H9 (cell line): ENCODE measurements at regions not wholly inside any gene's neighbourhood (a gene's known extent, or its start where the extent isn't known, plus 50 kb on each side); places are given as distances from the start of the nearest gene placed in this dataset.

Experiments
- DNase-seq: peaks from one replicate; pipeline ENCODE4 v3.0.0-alpha.2; 2017
- H2AFZ ChIP-seq: one replicate; pipeline ENCODE4 v1.6.1; 2013; ENCODE audit warnings: mild to moderate bottlenecking, low read length, control low read depth, moderate library complexity
- H2AK5ac ChIP-seq: 2 replicates; pipeline ENCODE4 v1.6.1; 2013; ENCODE audit warnings: low read length, control low read depth, mixed read lengths; ENCODE audit not compliant: insufficient read length
- H2BK120ac ChIP-seq: one replicate; pipeline ENCODE4 v1.6.1; 2013; ENCODE audit warnings: low read depth, mild to moderate bottlenecking, low read length, control low read depth, inconsistent platforms; ENCODE audit not compliant: poor library complexity, severe bottlenecking
- H2BK12ac ChIP-seq: 2 replicates; pipeline ENCODE4 v1.6.1; 2013; ENCODE audit warnings: low read length, control low read depth, mixed read lengths, low read depth; ENCODE audit not compliant: insufficient read length
- H2BK15ac ChIP-seq: 2 replicates; pipeline ENCODE4 v1.6.1; 2013; ENCODE audit warnings: low read depth, low read length, control low read depth
- H2BK20ac ChIP-seq: one replicate; pipeline ENCODE4 v1.6.1; 2013; ENCODE audit warnings: low read depth, mild to moderate bottlenecking, low read length, control low read depth, inconsistent platforms; ENCODE audit not compliant: poor library complexity, severe bottlenecking
- H2BK5ac ChIP-seq: 2 replicates; pipeline ENCODE4 v1.6.1; 2013; ENCODE audit warnings: low read length, control low read depth, mixed read lengths; ENCODE audit not compliant: insufficient read length
- H3K14ac ChIP-seq: 2 replicates; pipeline ENCODE4 v1.6.1; 2013; ENCODE audit warnings: low read length, control low read depth; ENCODE audit not compliant: insufficient read depth
- H3K18ac ChIP-seq: 2 replicates; pipeline ENCODE4 v1.6.1; 2013; ENCODE audit warnings: low read depth, mild to moderate bottlenecking, mixed read lengths, low read length, control low read depth; ENCODE audit not compliant: insufficient read length
- H3K23ac ChIP-seq: 2 replicates; pipeline ENCODE4 v1.6.1; 2013; ENCODE audit warnings: low read length, control low read depth, mixed read lengths, low read depth; ENCODE audit not compliant: insufficient read length
- H3K23me2 ChIP-seq: 2 replicates; pipeline ENCODE4 v1.6.1; 2013; ENCODE audit warnings: low read depth, mild to moderate bottlenecking, mixed read lengths, low read length, control low read depth; ENCODE audit not compliant: insufficient read length, poor library complexity, severe bottlenecking
- H3K27ac ChIP-seq: 2 replicates; pipeline ENCODE4 v1.5.1; 2013; ENCODE audit warnings: low read length, control low read depth, mixed read lengths, low read depth; ENCODE audit not compliant: insufficient read length
- H3K27me3 ChIP-seq: 2 replicates; pipeline ENCODE4 v1.6.1; 2013; ENCODE audit warnings: low read length, control low read depth, inconsistent platforms; ENCODE audit not compliant: insufficient read depth
- H3K4ac ChIP-seq: 2 replicates; pipeline ENCODE4 v1.6.1; 2013; ENCODE audit warnings: low read depth, mild to moderate bottlenecking, control low read depth, inconsistent platforms, low read length, moderate library complexity
- H3K4me1 ChIP-seq: 2 replicates; pipeline ENCODE4 v1.6.1; 2013; ENCODE audit warnings: low read length, control low read depth, inconsistent platforms; ENCODE audit not compliant: insufficient read depth
- H3K4me2 ChIP-seq: 2 replicates; pipeline ENCODE4 v1.6.1; 2013; ENCODE audit warnings: low read length, control low read depth, mixed read lengths; ENCODE audit not compliant: insufficient read length, insufficient read depth
- H3K56ac ChIP-seq: 2 replicates; pipeline ENCODE4 v1.6.1; 2013; ENCODE audit warnings: low read depth, mild to moderate bottlenecking, mixed read lengths, low read length, control low read depth; ENCODE audit not compliant: insufficient read length
- H3K79me1 ChIP-seq: 2 replicates; pipeline ENCODE4 v1.6.1; 2013; ENCODE audit warnings: low read depth, mild to moderate bottlenecking, moderate library complexity, low read length, control low read depth, inconsistent platforms; ENCODE audit not compliant: insufficient read depth, poor library complexity, severe bottlenecking
- H3K79me2 ChIP-seq: 2 replicates; pipeline ENCODE4 v1.6.1; 2013; ENCODE audit warnings: low read length, control low read depth, inconsistent platforms; ENCODE audit not compliant: insufficient read depth
- H3K9ac ChIP-seq: 2 replicates; pipeline ENCODE4 v1.6.1; 2013; ENCODE audit warnings: low read length, control low read depth, mixed read lengths; ENCODE audit not compliant: insufficient read length; ENCODE audit errors: extremely low read depth
- H3K9me3 ChIP-seq: one replicate; pipeline ENCODE4 v1.6.1; 2013; ENCODE audit warnings: low read depth, low read length, inconsistent platforms; ENCODE audit not compliant: control insufficient read depth
- H3T11ph ChIP-seq: one replicate; pipeline ENCODE4 v1.6.1; 2013; ENCODE audit warnings: mild to moderate bottlenecking, low read length, control low read depth, inconsistent platforms
- H4K20me1 ChIP-seq: one replicate; pipeline ENCODE4 v1.6.1; 2013; ENCODE audit not compliant: control insufficient read depth, insufficient read length, insufficient read depth
- H4K5ac ChIP-seq: 2 replicates; pipeline ENCODE4 v1.6.1; 2013; ENCODE audit warnings: low read depth, mild to moderate bottlenecking, mixed read lengths, low read length, control low read depth; ENCODE audit not compliant: insufficient read length
- H4K8ac ChIP-seq: replicated peaks from 2 replicates; pipeline ENCODE4 v1.6.1; 2013; ENCODE audit warnings: low read length, control low read depth, mixed read lengths, low read depth; ENCODE audit not compliant: insufficient read length
- H4K91ac ChIP-seq: 2 replicates; pipeline ENCODE4 v1.6.1; 2013; ENCODE audit warnings: low read depth, mild to moderate bottlenecking, moderate library complexity, mixed read lengths, low read length, control low read depth; ENCODE audit not compliant: insufficient read length
- H3K27ac Mint-ChIP-seq, 3 experiments: 2 replicates in 2 of 3; 3 replicates in 1 of 3; pipeline ENCODE4 v1.8.0; 2020 to 2021; ENCODE audit warnings: mixed read lengths in 3 of 3, mild to moderate bottlenecking in 1 of 3, moderate library complexity in 1 of 3
- H3K27me3 Mint-ChIP-seq: 2 replicates; pipeline ENCODE4 v1.8.0; 2021; ENCODE audit warnings: low read depth, mild to moderate bottlenecking, moderate library complexity, mixed read lengths
- H3K36me3 Mint-ChIP-seq, 3 experiments: 2 replicates in 2 of 3; 3 replicates in 1 of 3; pipeline ENCODE4 v1.8.0; 2020 to 2021; ENCODE audit warnings: low read depth in 3 of 3, mixed read lengths in 3 of 3; ENCODE audit not compliant: insufficient read depth in 1 of 3
- H3K4me1 Mint-ChIP-seq, 2 experiments: 2 replicates each; pipeline ENCODE4 v1.8.0; 2020; ENCODE audit warnings: mixed read lengths in 2 of 2
- H3K4me3 Mint-ChIP-seq, 2 experiments: 2 replicates in 1 of 2; 3 replicates in 1 of 2; pipeline ENCODE4 v1.8.0; 2020 to 2021; ENCODE audit warnings: mild to moderate bottlenecking in 2 of 2, mixed read lengths in 2 of 2, moderate library complexity in 1 of 2
- H3K9me3 Mint-ChIP-seq, 2 experiments: 2 replicates in 1 of 2; 3 replicates in 1 of 2; pipeline ENCODE4 v1.8.0; 2020; ENCODE audit warnings: mild to moderate bottlenecking in 2 of 2, mixed read lengths in 2 of 2, moderate library complexity in 1 of 2
- TF ChIP-seq, protein P1 (sequence below): fragments of 200-600 bp; sonication (generic); conservative IDR thresholded peaks from 3 replicates; pipeline ENCODE4 v1.8.0; 2021; ENCODE audit warnings: antibody characterized with exemption, mild to moderate bottlenecking

DNA sequence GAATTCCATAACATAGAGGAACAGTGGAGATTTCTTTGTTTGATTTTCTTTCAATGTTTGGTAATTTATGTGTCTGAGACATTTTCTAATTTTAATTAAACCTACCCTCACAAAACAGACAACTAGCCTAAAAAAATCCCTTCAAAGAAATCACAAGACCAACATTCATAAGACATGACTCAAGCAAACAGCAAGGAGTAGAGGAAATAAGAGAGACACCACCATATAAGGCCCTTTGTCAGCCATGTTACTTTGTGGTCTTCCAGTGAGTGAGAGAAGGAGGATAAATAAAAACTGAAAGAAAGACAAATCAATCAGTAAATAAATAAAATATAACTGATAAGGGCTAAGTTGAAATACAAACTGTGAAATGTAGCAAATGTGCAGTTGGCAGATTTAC, 830.8 kb upstream of the SLC39A10 start:
- Histone ChIP-seq H4K5ac (no peak overlapping the region), H3K9me3 (no peaks in the 10 kb centered on the region), H2BK120ac (no peak overlapping the region), H3K79me2 (no peaks in the 10 kb centered on the region), H2BK15ac (no peak overlapping the region), H3K9ac (no peak overlapping the region), H4K20me1 (no peaks in the 10 kb centered on the region), H3K79me1 (no peaks in the 10 kb centered on the region), H2BK20ac (no peak overlapping the region), H4K8ac (no peak overlapping the region), H4K91ac (no peak overlapping the region), H3K14ac (no peak overlapping the region), H3K27ac (no peak overlapping the region), H3K23ac (no peak overlapping the region), H2AFZ (no peak overlapping the region), H3K18ac (no peak overlapping the region), H3K4me1 (no peaks in the 10 kb centered on the region), H2BK12ac (no peak overlapping the region), H3K23me2 (no peaks in the 10 kb centered on the region), H2AK5ac (no peak overlapping the region), H3K4me2 (no peak overlapping the region), H3K27me3 (no peaks in the 10 kb centered on the region), H3K4ac (no peak overlapping the region), H2BK5ac (no peak overlapping the region), H3K56ac (no peak overlapping the region), H3T11ph (no peak overlapping the region)
- Mint-ChIP-seq H3K27me3 (no peaks in the 10 kb centered on the region; the same call in 1 of the 2 replicates), H3K4me1 (no peaks in the 10 kb centered on the region), H3K27ac (no peak overlapping the region), H3K4me3 (no peak overlapping the region), H3K36me3 (no peaks in the 10 kb centered on the region), H3K9me3 (no peaks in the 10 kb centered on the region)
- DNase-seq, result no peak
- TF ChIP-seq, protein P1, sequence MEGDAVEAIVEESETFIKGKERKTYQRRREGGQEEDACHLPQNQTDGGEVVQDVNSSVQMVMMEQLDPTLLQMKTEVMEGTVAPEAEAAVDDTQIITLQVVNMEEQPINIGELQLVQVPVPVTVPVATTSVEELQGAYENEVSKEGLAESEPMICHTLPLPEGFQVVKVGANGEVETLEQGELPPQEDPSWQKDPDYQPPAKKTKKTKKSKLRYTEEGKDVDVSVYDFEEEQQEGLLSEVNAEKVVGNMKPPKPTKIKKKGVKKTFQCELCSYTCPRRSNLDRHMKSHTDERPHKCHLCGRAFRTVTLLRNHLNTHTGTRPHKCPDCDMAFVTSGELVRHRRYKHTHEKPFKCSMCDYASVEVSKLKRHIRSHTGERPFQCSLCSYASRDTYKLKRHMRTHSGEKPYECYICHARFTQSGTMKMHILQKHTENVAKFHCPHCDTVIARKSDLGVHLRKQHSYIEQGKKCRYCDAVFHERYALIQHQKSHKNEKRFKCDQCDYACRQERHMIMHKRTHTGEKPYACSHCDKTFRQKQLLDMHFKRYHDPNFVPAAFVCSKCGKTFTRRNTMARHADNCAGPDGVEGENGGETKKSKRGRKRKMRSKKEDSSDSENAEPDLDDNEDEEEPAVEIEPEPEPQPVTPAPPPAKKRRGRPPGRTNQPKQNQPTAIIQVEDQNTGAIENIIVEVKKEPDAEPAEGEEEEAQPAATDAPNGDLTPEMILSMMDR, result no peak
